Osteocyte (in vitro differentiated cells): ENCODE measurements at regions not wholly inside any gene's neighbourhood (a gene's known extent, or its start where the extent isn't known, plus 50 kb on each side); places are given as distances from the start of the nearest gene placed in this dataset.

Experiments used
- DNase-seq: peaks from one replicate; pipeline ENCODE4 v3.0.0; 2021; ENCODE audit warnings: mixed read lengths; ENCODE audit not compliant: unreplicated experiment; ENCODE audit errors: extremely low spot score
- H3K27ac Mint-ChIP-seq: one replicate; pipeline ENCODE4 v1.8.0; 2021; ENCODE audit warnings: mild to moderate bottlenecking, mixed read lengths; ENCODE audit not compliant: unreplicated experiment
- H3K27me3 Mint-ChIP-seq: one replicate; pipeline ENCODE4 v1.8.0; 2021; ENCODE audit warnings: mixed read lengths; ENCODE audit not compliant: unreplicated experiment
- H3K36me3 Mint-ChIP-seq: one replicate; pipeline ENCODE4 v1.8.0; 2021; ENCODE audit warnings: mixed read lengths; ENCODE audit not compliant: unreplicated experiment
- H3K4me1 Mint-ChIP-seq: one replicate; pipeline ENCODE4 v1.8.0; 2021; ENCODE audit warnings: mixed read lengths; ENCODE audit not compliant: unreplicated experiment
- H3K4me3 Mint-ChIP-seq: one replicate; pipeline ENCODE4 v1.8.0; 2021; ENCODE audit warnings: mild to moderate bottlenecking, moderate library complexity, mixed read lengths; ENCODE audit not compliant: unreplicated experiment
- H3K9me3 Mint-ChIP-seq: one replicate; pipeline ENCODE4 v1.8.0; 2021; ENCODE audit warnings: mixed read lengths; ENCODE audit not compliant: unreplicated experiment
- TF ChIP-seq, protein P1 (sequence below): fragments of 200-600 bp; sonication (generic); IDR thresholded peaks from 2 replicates; pipeline ENCODE4 v1.5.0; 2021; ENCODE audit warnings: antibody characterized with exemption, mild to moderate bottlenecking, moderate library complexity

DNA sequence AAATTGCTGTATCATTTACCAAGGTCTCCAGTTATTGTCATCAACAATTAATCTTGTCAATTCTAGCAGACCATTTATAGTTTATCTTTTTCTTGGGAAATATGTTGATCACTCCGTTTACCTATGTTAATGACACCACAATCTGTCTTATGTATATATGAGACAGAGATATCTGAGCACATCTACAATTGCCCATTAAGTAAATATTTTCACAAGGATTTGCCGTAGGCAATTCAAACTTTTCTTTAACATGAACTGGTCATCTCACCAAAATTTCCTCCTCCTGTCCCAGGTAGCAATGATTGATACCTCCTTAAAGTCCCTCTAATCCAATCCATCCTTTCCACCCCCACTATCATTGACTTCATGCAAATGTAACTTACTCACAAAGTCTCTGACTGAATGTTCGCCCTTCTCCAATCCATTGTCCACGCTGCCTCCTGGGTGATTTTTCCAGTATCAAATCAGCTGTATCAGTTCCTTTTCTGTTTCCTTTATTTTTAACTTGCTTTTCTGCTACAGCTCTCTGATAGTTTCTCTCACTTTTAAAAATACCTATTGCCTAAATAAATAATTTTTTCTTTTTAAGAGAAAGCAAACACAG lies 138.3 kb downstream of the GNAT3 start:
- Mint-ChIP-seq H3K27me3 (no peaks in the 10 kb centered on the region), H3K4me1 (peaks cover 31% of the 10 kb centered on the region), H3K4me3 (no peak overlapping the region), H3K36me3 (peaks cover 4% of the 10 kb centered on the region), H3K9me3 (peaks cover 6% of the 10 kb centered on the region), H3K27ac (peak overlapping the region; percentile 83)
- no peak for DNase-seq
- TF ChIP-seq, protein P1, sequence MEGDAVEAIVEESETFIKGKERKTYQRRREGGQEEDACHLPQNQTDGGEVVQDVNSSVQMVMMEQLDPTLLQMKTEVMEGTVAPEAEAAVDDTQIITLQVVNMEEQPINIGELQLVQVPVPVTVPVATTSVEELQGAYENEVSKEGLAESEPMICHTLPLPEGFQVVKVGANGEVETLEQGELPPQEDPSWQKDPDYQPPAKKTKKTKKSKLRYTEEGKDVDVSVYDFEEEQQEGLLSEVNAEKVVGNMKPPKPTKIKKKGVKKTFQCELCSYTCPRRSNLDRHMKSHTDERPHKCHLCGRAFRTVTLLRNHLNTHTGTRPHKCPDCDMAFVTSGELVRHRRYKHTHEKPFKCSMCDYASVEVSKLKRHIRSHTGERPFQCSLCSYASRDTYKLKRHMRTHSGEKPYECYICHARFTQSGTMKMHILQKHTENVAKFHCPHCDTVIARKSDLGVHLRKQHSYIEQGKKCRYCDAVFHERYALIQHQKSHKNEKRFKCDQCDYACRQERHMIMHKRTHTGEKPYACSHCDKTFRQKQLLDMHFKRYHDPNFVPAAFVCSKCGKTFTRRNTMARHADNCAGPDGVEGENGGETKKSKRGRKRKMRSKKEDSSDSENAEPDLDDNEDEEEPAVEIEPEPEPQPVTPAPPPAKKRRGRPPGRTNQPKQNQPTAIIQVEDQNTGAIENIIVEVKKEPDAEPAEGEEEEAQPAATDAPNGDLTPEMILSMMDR: no peak

DNA sequence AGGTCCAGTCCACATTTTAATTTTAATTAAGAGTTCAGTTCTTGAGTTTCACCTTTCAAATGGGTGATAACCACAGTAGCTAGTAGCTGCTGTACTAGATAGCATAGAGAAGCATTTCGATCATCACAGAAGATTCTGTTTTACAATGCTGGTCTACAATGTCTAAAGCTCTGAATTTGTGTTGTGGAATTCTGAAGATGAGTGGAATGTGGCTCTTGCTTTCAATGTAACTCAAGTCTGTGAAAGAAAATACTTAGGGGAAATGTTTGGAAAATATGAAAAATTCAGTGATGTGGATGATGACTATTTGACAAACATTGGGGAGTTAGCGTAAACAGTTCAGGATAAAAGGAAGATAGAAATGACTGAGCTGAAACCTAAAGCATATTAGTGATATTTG lies 139.4 kb downstream of the GNAT3 start:
- no peaks in the 10 kb centered on the region for H3K27me3 Mint-ChIP-seq
- no peak overlapping the region for H3K4me3 Mint-ChIP-seq
- peaks cover 6% of the 10 kb centered on the region for H3K9me3 Mint-ChIP-seq
- no peak for DNase-seq
- TF ChIP-seq, protein P1: no peak
- H3K27ac Mint-ChIP-seq: peak overlapping the region; percentile 74
- H3K4me1 Mint-ChIP-seq: peaks cover 25% of the 10 kb centered on the region
- H3K36me3 Mint-ChIP-seq: peaks cover 4% of the 10 kb centered on the region

DNA sequence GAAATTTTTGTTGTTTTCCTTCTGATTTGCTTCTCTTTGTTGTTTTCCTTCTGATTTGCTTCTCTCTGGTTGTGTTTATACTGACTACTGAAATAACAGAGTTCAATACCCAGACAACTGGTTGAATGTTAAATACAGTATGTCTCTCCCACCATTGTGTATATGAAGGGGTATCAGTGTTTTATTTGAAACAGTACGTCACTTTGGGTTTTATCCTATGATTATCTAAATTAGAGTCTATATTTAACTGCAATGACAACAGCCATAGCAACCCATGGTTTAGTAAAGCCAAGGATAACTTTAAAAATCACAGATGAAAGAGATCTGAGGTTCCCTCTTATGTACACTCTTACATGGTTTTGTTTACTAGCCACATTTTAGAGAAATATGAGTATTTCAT lies 141.3 kb downstream of the GNAT3 start:
- TF ChIP-seq, protein P1: no peak
- no peak for DNase-seq
- Mint-ChIP-seq H3K4me3 (no peak overlapping the region), H3K27me3 (no peaks in the 10 kb centered on the region), H3K4me1 (peaks cover 25% of the 10 kb centered on the region), H3K36me3 (peaks cover 4% of the 10 kb centered on the region), H3K9me3 (peaks cover 8% of the 10 kb centered on the region), H3K27ac (no peak overlapping the region)

DNA sequence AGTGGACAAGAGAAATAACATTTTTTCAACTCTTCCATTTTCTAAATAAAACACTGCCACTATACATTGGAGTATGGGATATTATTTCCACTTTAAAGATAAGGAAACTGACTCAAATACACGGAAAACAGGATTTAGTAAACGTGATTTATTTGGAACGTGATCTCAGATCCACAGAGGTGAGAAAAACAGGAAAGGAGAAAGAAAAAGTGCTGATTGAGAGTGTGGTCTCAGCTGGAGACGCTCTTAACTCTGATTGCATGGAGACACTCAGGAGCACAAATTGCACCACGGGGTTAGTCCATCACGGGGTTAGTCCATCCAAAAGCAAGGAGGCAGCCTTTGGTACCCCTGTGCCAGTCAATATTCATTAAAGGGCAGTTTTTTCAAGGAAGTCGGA lies 142.5 kb downstream of the GNAT3 start:
- no peak overlapping the region for H3K4me3 Mint-ChIP-seq
- peaks cover 4% of the 10 kb centered on the region for H3K36me3 Mint-ChIP-seq
- H3K4me1 Mint-ChIP-seq: peaks cover 25% of the 10 kb centered on the region
- H3K27ac Mint-ChIP-seq: no peak overlapping the region
- no peak for DNase-seq
- TF ChIP-seq, protein P1: no peak
- H3K9me3 Mint-ChIP-seq: peaks cover 19% of the 10 kb centered on the region
- H3K27me3 Mint-ChIP-seq: no peaks in the 10 kb centered on the region

DNA sequence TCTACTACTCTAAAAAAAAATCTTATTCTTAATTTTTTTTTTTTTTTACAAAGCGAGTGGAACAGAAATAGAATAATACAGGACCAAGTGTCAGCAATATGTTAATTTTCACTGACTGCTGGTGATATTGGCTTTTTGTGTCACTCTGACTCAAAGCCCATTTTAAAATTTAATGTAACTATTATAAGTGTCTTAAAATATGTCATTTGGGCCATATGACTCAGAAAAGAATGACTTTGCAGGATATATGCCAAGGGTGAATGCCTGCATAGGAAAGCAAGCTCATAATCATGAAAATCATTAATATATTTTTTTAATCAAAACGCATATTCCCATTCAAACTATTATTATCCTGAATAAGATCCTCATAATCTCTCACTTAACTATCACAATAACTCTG lies 149.2 kb downstream of the GNAT3 start:
- peaks cover 21% of the 10 kb centered on the region for H3K9me3 Mint-ChIP-seq
- TF ChIP-seq, protein P1: no peak
- peaks cover 2% of the 10 kb centered on the region for H3K4me1 Mint-ChIP-seq
- H3K27ac Mint-ChIP-seq: no peak overlapping the region
- H3K4me3 Mint-ChIP-seq: no peak overlapping the region
- H3K27me3 Mint-ChIP-seq: no peaks in the 10 kb centered on the region
- no peaks in the 10 kb centered on the region for H3K36me3 Mint-ChIP-seq
- no peak for DNase-seq
